MM.1S (cell line): ENCODE measurements at regions not wholly inside any gene's neighbourhood (a gene's known extent, or its start where the extent isn't known, plus 50 kb on each side); places are given as distances from the start of the nearest gene placed in this dataset.

Source experiments
- CTCF ChIP-seq: fragments of 300-600 bp; sonication (generic); IDR thresholded peaks from 2 replicates; pipeline ENCODE4 v1.5.1; 2016; ENCODE audit warnings: antibody characterized with exemption, low read length, mixed read lengths
- EZH2 ChIP-seq: fragments of 300-600 bp; sonication (generic); optimal IDR thresholded peaks from 2 replicates; pipeline ENCODE3; 2017; ENCODE audit warnings: low read depth, mild to moderate bottlenecking, antibody characterized with exemption, low read length, mixed read lengths
- EZH2phosphoT487 ChIP-seq: fragments of 300-600 bp; sonication (generic); IDR thresholded peaks from 2 replicates; pipeline ENCODE4 v1.6.1; 2018; ENCODE audit warnings: antibody characterized with exemption, low read length

- no peak for TF ChIP-seq CTCF
- no peak for TF ChIP-seq EZH2
- no peak for TF ChIP-seq EZH2phosphoT487
Observed at GRCh38 chr11:115007851-115008250, 329.5 kb downstream of the NXPE2 start.
